T-cell (primary cell): ENCODE measurements at regions not wholly inside any gene's neighbourhood (a gene's known extent, or its start where the extent isn't known, plus 50 kb on each side); places are given as distances from the start of the nearest gene placed in this dataset.

ENCODE experiments used
- ATAC-seq, 4 experiments: fragments of 200-7000 bp in 3 of 4; fragments of 150-1000 bp in 1 of 4; cut with Tn5 transposase; replicated peaks in 1 of 4; 1 replicate in 3 of 4; 2 replicates in 1 of 4; pipeline ENCODE4 v1.10.0; 2021; ENCODE audit warnings: moderate library complexity in 3 of 4, mild to moderate bottlenecking in 2 of 4, moderate number of reproducible peaks in 1 of 4
- CTCF ChIA-PET, 2 donors: fragments of 300-600 bp; sonication (Branson Sonifier 250); formaldehyde crosslinking; loops; one replicate each; lab custom pipeline; 2022; ENCODE audit warnings: antibody characterized with exemption in 2 of 2; lab: Charles Lee
- POLR2A ChIA-PET, 2 donors: fragments of 300-600 bp; sonication (Branson Sonifier 250); formaldehyde crosslinking; loops; one replicate each; lab custom pipeline; 2022; ENCODE audit warnings: antibody characterized with exemption in 2 of 2; lab: Charles Lee
- DNase-seq, 35 experiments: peaks; one replicate each; pipeline versions ENCODE4 v3.0.0 to v3.0.0-alpha.2; 2013 to 2023
- H3K27ac ChIP-seq: one replicate; pipeline ENCODE4 v1.5.1; 2013; ENCODE audit warnings: low read length
- H3K27me3 ChIP-seq, 2 experiments: replicated peaks in 1 of 2; 1 replicate in 1 of 2; 2 replicates in 1 of 2; pipeline versions ENCODE4 v1.6.1 to v1.7.0; 2013; ENCODE audit warnings: low read length in 1 of 2, mixed read lengths in 1 of 2; ENCODE audit not compliant: control insufficient read depth in 2 of 2, insufficient read depth in 2 of 2; ENCODE audit errors: extremely low read depth in 1 of 2
- H3K36me3 ChIP-seq, 2 donors: 1 replicate in 1 of 2; 2 replicates in 1 of 2; pipeline versions ENCODE4 v1.6.1 to v1.7.0; 2013; ENCODE audit warnings: low read length in 1 of 2; ENCODE audit not compliant: control insufficient read depth in 2 of 2, insufficient read depth in 1 of 2; ENCODE audit errors: extremely low read depth in 1 of 2
- H3K4me1 ChIP-seq, 2 experiments: 1 replicate in 1 of 2; 2 replicates in 1 of 2; pipeline versions ENCODE4 v1.6.1 to v1.7.0; 2013; ENCODE audit warnings: low read length in 2 of 2, mixed read lengths in 1 of 2; ENCODE audit not compliant: insufficient read depth in 2 of 2, control insufficient read depth in 1 of 2; ENCODE audit errors: extremely low read depth in 1 of 2
- H3K4me3 ChIP-seq, 2 donors: 1 replicate in 1 of 2; 2 replicates in 1 of 2; pipeline versions ENCODE4 v1.5.1 to v1.7.0; 2013; ENCODE audit warnings: mild to moderate bottlenecking in 2 of 2, low read length in 1 of 2, moderate library complexity in 1 of 2; ENCODE audit not compliant: control insufficient read depth in 1 of 2; ENCODE audit errors: extremely low read depth in 1 of 2
- H3K9me3 ChIP-seq: 2 replicates; pipeline ENCODE4 v1.7.0; 2013
- H3K27ac Mint-ChIP-seq, 2 donors: one replicate each; pipeline ENCODE4 v1.8.0; 2020 to 2021; ENCODE audit warnings: mild to moderate bottlenecking in 2 of 2, mixed read lengths in 2 of 2
- H3K27me3 Mint-ChIP-seq, 2 donors: one replicate each; pipeline ENCODE4 v1.8.0; 2021 to 2022; ENCODE audit warnings: mixed read lengths in 2 of 2
- H3K36me3 Mint-ChIP-seq: one replicate; pipeline ENCODE4 v1.8.0; 2021; ENCODE audit warnings: mixed read lengths
- H3K4me1 Mint-ChIP-seq, 3 donors: one replicate each; pipeline ENCODE4 v1.8.0; 2020 to 2022; ENCODE audit warnings: mixed read lengths in 3 of 3, mild to moderate bottlenecking in 1 of 3
- H3K4me3 Mint-ChIP-seq, 3 donors: one replicate each; pipeline ENCODE4 v1.8.0; 2020 to 2022; ENCODE audit warnings: mild to moderate bottlenecking in 3 of 3, mixed read lengths in 3 of 3, moderate library complexity in 3 of 3
- H3K9me3 Mint-ChIP-seq, 3 donors: one replicate each; pipeline ENCODE4 v1.8.0; 2020 to 2022; ENCODE audit warnings: mixed read lengths in 3 of 3
- WGBS: methylation state at CpG from one replicate; pipeline ENCODE4 v1.1.5; 2013; ENCODE audit warnings: missing lambda C conversion rate; ENCODE audit not compliant: insufficient coverage; 5-methylcytosine and 5-hydroxymethylcytosine counted together

GRCh38 chr1:226473325-226473724, 65.4 kb upstream of the PARP1 start:
- H3K4me1 Mint-ChIP-seq = peaks cover 7 to 11% (median 7%) of the 10 kb centered on the region in 3 donors
- H3K4me3 Mint-ChIP-seq = no peak overlapping the region
- peaks cover 0 to 5% (median 0%) of the 10 kb centered on the region in 3 donors for H3K9me3 Mint-ChIP-seq
- POLR2A ChIA-PET = no interaction called here
- CTCF ChIA-PET = interaction anchor here in 1 of 2 donors (1.1 kb wide), 1 partner anchor 28 kb away, joined by 3 read pairs; no protein-coding TSS in a partner anchor
- Histone ChIP-seq H3K9me3 (no peaks in the 10 kb centered on the region), H3K27me3 (peaks cover 0 to 31% of the 10 kb centered on the region in 2 experiments), H3K36me3 (no peaks in the 10 kb centered on the region), H3K27ac (no peak overlapping the region), H3K4me1 (peaks cover 0 to 4% of the 10 kb centered on the region in 2 experiments), H3K4me3 (no peak overlapping the region)
- H3K27me3 Mint-ChIP-seq = peaks cover 0 to 12% of the 10 kb centered on the region in 2 donors
- H3K36me3 Mint-ChIP-seq = no peaks in the 10 kb centered on the region
- no peak for ATAC-seq
- no peak for DNase-seq
- H3K27ac Mint-ChIP-seq = no peak overlapping the region
- WGBS = 100% methylated on average over 5 of the region's 5 CpGs

- peaks cover 0 to 12% of the 10 kb centered on the region in 2 donors for H3K27me3 Mint-ChIP-seq
- H3K36me3 ChIP-seq = no peaks in the 10 kb centered on the region
- no peaks in the 10 kb centered on the region for H3K36me3 Mint-ChIP-seq
- ATAC-seq (no peak), DNase-seq (no peak)
- H3K27me3 ChIP-seq = peaks cover 0 to 32% of the 10 kb centered on the region in 2 experiments
- H3K4me1 Mint-ChIP-seq = peaks cover 7 to 11% (median 7%) of the 10 kb centered on the region in 3 donors
- H3K9me3 Mint-ChIP-seq = peaks cover 0 to 5% (median 0%) of the 10 kb centered on the region in 3 donors
- WGBS = 100% methylated on average over 1 of the region's 3 CpGs
- ChIA-PET CTCF (no interaction called here), POLR2A (no interaction called here)
- H3K4me3 ChIP-seq = no peak overlapping the region
- no peak overlapping the region for H3K27ac ChIP-seq
- no peaks in the 10 kb centered on the region for H3K9me3 ChIP-seq
- no peak overlapping the region for H3K27ac Mint-ChIP-seq
- peaks cover 0 to 4% of the 10 kb centered on the region in 2 experiments for H3K4me1 ChIP-seq
- no peak overlapping the region for H3K4me3 Mint-ChIP-seq
Observed at GRCh38 chr1:226474041-226474440, 66.1 kb upstream of the PARP1 start.

GRCh38 chr1:226474443-226475141, 66.7 kb upstream of the PARP1 start:
- DNase-seq (no peak), ATAC-seq (no peak)
- H3K27ac ChIP-seq = no peak overlapping the region
- no peaks in the 10 kb centered on the region for H3K36me3 ChIP-seq
- 94% methylated on average over 3 of the region's 5 CpGs for WGBS
- Mint-ChIP-seq H3K9me3 (no peaks in the 10 kb centered on the region), H3K4me1 (peaks cover 7 to 11% (median 7%) of the 10 kb centered on the region in 3 donors), H3K4me3 (no peak overlapping the region), H3K36me3 (no peaks in the 10 kb centered on the region), H3K27ac (no peak overlapping the region), H3K27me3 (peaks cover 0 to 12% of the 10 kb centered on the region in 2 donors)
- H3K4me1 ChIP-seq = peaks cover 0 to 4% of the 10 kb centered on the region in 2 experiments
- H3K27me3 ChIP-seq = peaks cover 0 to 32% of the 10 kb centered on the region in 2 experiments
- H3K4me3 ChIP-seq = no peak overlapping the region
- POLR2A ChIA-PET = no interaction called here
- CTCF ChIA-PET = no interaction called here
- H3K9me3 ChIP-seq = no peaks in the 10 kb centered on the region

- no peak overlapping the region for H3K4me3 Mint-ChIP-seq
- peaks cover 7 to 11% (median 7%) of the 10 kb centered on the region in 3 donors for H3K4me1 Mint-ChIP-seq
- ChIA-PET POLR2A (no interaction called here), CTCF (no interaction called here)
- Histone ChIP-seq H3K27me3 (peaks cover 0 to 32% of the 10 kb centered on the region in 2 experiments), H3K4me3 (no peak overlapping the region), H3K27ac (no peak overlapping the region), H3K4me1 (peaks cover 0 to 4% of the 10 kb centered on the region in 2 experiments), H3K36me3 (no peaks in the 10 kb centered on the region), H3K9me3 (no peaks in the 10 kb centered on the region)
- no peaks in the 10 kb centered on the region for H3K36me3 Mint-ChIP-seq
- 60% methylated on average over 1 of the region's 6 CpGs for WGBS
- no peak for DNase-seq
- no peaks in the 10 kb centered on the region for H3K9me3 Mint-ChIP-seq
- no peak overlapping the region for H3K27ac Mint-ChIP-seq
- ATAC-seq = no peak
- H3K27me3 Mint-ChIP-seq = peaks cover 0 to 12% of the 10 kb centered on the region in 2 donors
Observed at GRCh38 chr1:226475142-226475511, 67.2 kb upstream of the PARP1 start.

GRCh38 chr1:226476066-226476465, 68.2 kb upstream of the PARP1 start:
- POLR2A ChIA-PET = no interaction called here
- CTCF ChIA-PET = no interaction called here
- H3K27me3 ChIP-seq = peaks cover 0 to 36% of the 10 kb centered on the region in 2 experiments
- 100% methylated on average over 1 of the region's 5 CpGs for WGBS
- no peaks in the 10 kb centered on the region for H3K9me3 Mint-ChIP-seq
- H3K27ac Mint-ChIP-seq = no peak overlapping the region
- ATAC-seq = no peak
- H3K4me1 ChIP-seq = peaks cover 0 to 4% of the 10 kb centered on the region in 2 experiments
- H3K4me1 Mint-ChIP-seq = peaks cover 7 to 11% (median 7%) of the 10 kb centered on the region in 3 donors
- no peak overlapping the region for H3K4me3 Mint-ChIP-seq
- DNase-seq = no peak
- H3K4me3 ChIP-seq = no peak overlapping the region
- no peaks in the 10 kb centered on the region for H3K36me3 ChIP-seq
- peaks cover 0 to 12% of the 10 kb centered on the region in 2 donors for H3K27me3 Mint-ChIP-seq
- no peak overlapping the region for H3K27ac ChIP-seq
- no peaks in the 10 kb centered on the region for H3K36me3 Mint-ChIP-seq
- H3K9me3 ChIP-seq = no peaks in the 10 kb centered on the region

- Histone ChIP-seq H3K4me3 (no peak overlapping the region), H3K36me3 (no peaks in the 10 kb centered on the region), H3K27me3 (peaks cover 0 to 37% of the 10 kb centered on the region in 2 experiments), H3K9me3 (no peaks in the 10 kb centered on the region), H3K4me1 (peaks cover 0 to 4% of the 10 kb centered on the region in 2 experiments), H3K27ac (no peak overlapping the region)
- no peaks in the 10 kb centered on the region for H3K9me3 Mint-ChIP-seq
- H3K27ac Mint-ChIP-seq = no peak overlapping the region
- CTCF ChIA-PET = no interaction called here
- POLR2A ChIA-PET = interaction anchor here in 1 of 2 donors (0.6 kb wide), 1 partner anchor 19 kb away, joined by 3 read pairs; no protein-coding TSS in a partner anchor
- peaks cover 3 to 14% of the 10 kb centered on the region in 2 donors for H3K27me3 Mint-ChIP-seq
- DNase-seq = no peak
- no peak for ATAC-seq
- H3K36me3 Mint-ChIP-seq = no peaks in the 10 kb centered on the region
- peaks cover 7 to 11% (median 7%) of the 10 kb centered on the region in 3 donors for H3K4me1 Mint-ChIP-seq
- no peak overlapping the region for H3K4me3 Mint-ChIP-seq
- no CpG with 5 or more reads among the region's 11 CpGs for WGBS
Observed at GRCh38 chr1:226476648-226477319, 68.9 kb upstream of the PARP1 start.
